ENCODE measurements at regions not wholly inside any gene's neighbourhood (a gene's known extent, or its start where the extent isn't known, plus 50 kb on each side); places are given as distances from the start of the nearest gene placed in this dataset.

- TF ChIP-seq CTCF (IDR thresholded peaks at IDR 0.05; ENCODE audit: low read depth, low read length, poor library complexity, severe bottlenecking): no peak
- TF ChIP-seq EZH2phosphoT487 (IDR thresholded peaks at IDR 0.05; ENCODE audit: borderline replicate concordance, low read length): no peak
Observed at GRCh38 chr13:86082121-86082520, 282.9 kb upstream of the SLITRK6 start.

All from DOHH2 (cell line).